Subcutaneous abdominal adipose tissue (tissue), 5 donors: ENCODE measurements at regions not wholly inside any gene's neighbourhood (a gene's known extent, or its start where the extent isn't known, plus 50 kb on each side); places are given as distances from the start of the nearest gene placed in this dataset.

ENCODE experiments used
- H3K27ac ChIP-seq: one replicate; pipeline ENCODE4 v1.7.0; 2013; ENCODE audit warnings: low read depth, mild to moderate bottlenecking, inconsistent platforms, low read length, moderate library complexity
- H3K27me3 ChIP-seq, 5 donors: one replicate each; pipeline ENCODE4 v1.7.0; 2013; ENCODE audit warnings: low read length in 5 of 5, inconsistent platforms in 1 of 5; ENCODE audit not compliant: control insufficient read depth in 5 of 5, insufficient read depth in 4 of 5
- H3K36me3 ChIP-seq, 5 donors: one replicate each; pipeline ENCODE4 v1.7.0; 2013; ENCODE audit warnings: low read length in 5 of 5; ENCODE audit not compliant: control insufficient read depth in 5 of 5, insufficient read depth in 5 of 5
- H3K4me1 ChIP-seq, 5 donors: one replicate each; pipeline ENCODE4 v1.7.0; 2013; ENCODE audit warnings: low read length in 5 of 5, mild to moderate bottlenecking in 3 of 5, moderate library complexity in 1 of 5; ENCODE audit not compliant: control insufficient read depth in 5 of 5, insufficient read depth in 5 of 5
- H3K4me3 ChIP-seq, 5 donors: one replicate each; pipeline ENCODE4 v1.7.0; 2013; ENCODE audit warnings: low read length in 5 of 5, low read depth in 1 of 5
- H3K9ac ChIP-seq, 5 donors: one replicate each; pipeline ENCODE4 v1.7.0; 2013; ENCODE audit warnings: low read length in 5 of 5, mild to moderate bottlenecking in 4 of 5, moderate library complexity in 3 of 5
- H3K9me3 ChIP-seq, 5 donors: one replicate each; pipeline ENCODE4 v1.7.0; 2013; ENCODE audit warnings: low read length in 5 of 5; ENCODE audit not compliant: control insufficient read depth in 5 of 5
- donor health status: healthy.
- donor health status: healthy.
- donor health status: healthy.
- donor health status: healthy.
- donor health status: healthy.

GRCh38 chr17:79457376-79457775 is 153.5 kb downstream of the RBFOX3 start:
- Histone ChIP-seq H3K9me3 (no peaks in the 10 kb centered on the region), H3K4me3 (no peak overlapping the region), H3K27me3 (peaks cover 0 to 35% (median 17%) of the 10 kb centered on the region in 5 donors), H3K27ac (no peak overlapping the region), H3K4me1 (no peaks in the 10 kb centered on the region), H3K9ac (no peak overlapping the region), H3K36me3 (no peaks in the 10 kb centered on the region)

GRCh38 chr17:79455636-79456035 is 155.2 kb downstream of the RBFOX3 start:
- no peak overlapping the region for H3K27ac ChIP-seq
- H3K4me3 ChIP-seq = no peak overlapping the region
- no peak overlapping the region for H3K9ac ChIP-seq

GRCh38 chr17:79454826-79455225 is 156.0 kb downstream of the RBFOX3 start:
- Histone ChIP-seq H3K4me1 (no peaks in the 10 kb centered on the region), H3K27me3 (peaks cover 0 to 32% (median 17%) of the 10 kb centered on the region in 5 donors), H3K27ac (no peak overlapping the region), H3K4me3 (no peak overlapping the region), H3K36me3 (no peaks in the 10 kb centered on the region), H3K9ac (no peak overlapping the region), H3K9me3 (no peaks in the 10 kb centered on the region)

More at GRCh38 chr17:79455636-79456035, 155.2 kb downstream of the RBFOX3 start:
- H3K36me3 ChIP-seq = no peaks in the 10 kb centered on the region
- no peaks in the 10 kb centered on the region for H3K4me1 ChIP-seq
- H3K27me3 ChIP-seq = peaks cover 0 to 32% (median 17%) of the 10 kb centered on the region in 5 donors
- no peaks in the 10 kb centered on the region for H3K9me3 ChIP-seq

- H3K36me3 ChIP-seq = no peaks in the 10 kb centered on the region
- H3K4me1 ChIP-seq = no peaks in the 10 kb centered on the region
- H3K9ac ChIP-seq = no peak overlapping the region
- H3K27me3 ChIP-seq = peaks cover 0 to 28% (median 15%) of the 10 kb centered on the region in 5 donors
- peaks cover 0 to 2% (median 0%) of the 10 kb centered on the region in 5 donors for H3K9me3 ChIP-seq
- no peak overlapping the region for H3K27ac ChIP-seq
- no peak overlapping the region for H3K4me3 ChIP-seq
Measured at GRCh38 chr17:79453481-79453880, 157.4 kb downstream of the RBFOX3 start.

- no peak overlapping the region for H3K9ac ChIP-seq
Measured at GRCh38 chr17:79452706-79453105, 158.1 kb downstream of the RBFOX3 start.

GRCh38 chr17:79451167-79451566 is 159.7 kb downstream of the RBFOX3 start:
- H3K4me1 ChIP-seq = no peaks in the 10 kb centered on the region
- H3K27me3 ChIP-seq = peaks cover 0 to 28% (median 18%) of the 10 kb centered on the region in 5 donors
- no peaks in the 10 kb centered on the region for H3K36me3 ChIP-seq
- no peak overlapping the region for H3K9ac ChIP-seq
- no peak overlapping the region for H3K27ac ChIP-seq
- no peak overlapping the region for H3K4me3 ChIP-seq
- H3K9me3 ChIP-seq = peaks cover 0 to 4% (median 0%) of the 10 kb centered on the region in 5 donors

More at GRCh38 chr17:79452706-79453105, 158.1 kb downstream of the RBFOX3 start:
- peaks cover 0 to 27% (median 13%) of the 10 kb centered on the region in 5 donors for H3K27me3 ChIP-seq
- peaks cover 0 to 4% (median 0%) of the 10 kb centered on the region in 5 donors for H3K9me3 ChIP-seq
- H3K36me3 ChIP-seq = no peaks in the 10 kb centered on the region
- no peak overlapping the region for H3K4me3 ChIP-seq
- H3K4me1 ChIP-seq = no peaks in the 10 kb centered on the region
- H3K27ac ChIP-seq = no peak overlapping the region

- no peak overlapping the region for H3K4me3 ChIP-seq
- no peaks in the 10 kb centered on the region for H3K4me1 ChIP-seq
- H3K27ac ChIP-seq = no peak overlapping the region
- H3K27me3 ChIP-seq = peaks cover 13 to 20% (median 19%) of the 10 kb centered on the region in 5 donors
- H3K9me3 ChIP-seq = peaks cover 0 to 4% (median 0%) of the 10 kb centered on the region in 5 donors
- H3K36me3 ChIP-seq = no peaks in the 10 kb centered on the region
- no peak overlapping the region for H3K9ac ChIP-seq
Measured at GRCh38 chr17:79446399-79447009, 164.3 kb downstream of the RBFOX3 start.

GRCh38 chr17:79444198-79444597 is 166.7 kb downstream of the RBFOX3 start:
- Histone ChIP-seq H3K9me3 (peaks cover 0 to 4% (median 0%) of the 10 kb centered on the region in 5 donors), H3K27ac (no peak overlapping the region), H3K4me3 (no peak overlapping the region), H3K9ac (no peak overlapping the region), H3K4me1 (no peaks in the 10 kb centered on the region), H3K27me3 (peaks cover 24 to 37% (median 36%) of the 10 kb centered on the region in 5 donors), H3K36me3 (no peaks in the 10 kb centered on the region)

- Histone ChIP-seq H3K4me1 (no peaks in the 10 kb centered on the region), H3K36me3 (no peaks in the 10 kb centered on the region), H3K4me3 (no peak overlapping the region), H3K27ac (no peak overlapping the region), H3K9me3 (no peaks in the 10 kb centered on the region), H3K9ac (no peak overlapping the region), H3K27me3 (peaks cover 34 to 48% (median 35%) of the 10 kb centered on the region in 5 donors)
Measured at GRCh38 chr17:79443026-79443425, 167.8 kb downstream of the RBFOX3 start.

GRCh38 chr17:79441356-79442160 is 169.3 kb downstream of the RBFOX3 start:
- Histone ChIP-seq H3K4me3 (no peak overlapping the region), H3K36me3 (no peaks in the 10 kb centered on the region), H3K27ac (no peak overlapping the region), H3K9ac (no peak overlapping the region), H3K27me3 (peaks cover 38 to 56% (median 41%) of the 10 kb centered on the region in 5 donors), H3K4me1 (no peaks in the 10 kb centered on the region), H3K9me3 (no peaks in the 10 kb centered on the region)
